Left ventricle myocardium inferior (tissue), 1 donor: ENCODE measurements at regions not wholly inside any gene's neighbourhood (a gene's known extent, or its start where the extent isn't known, plus 50 kb on each side); places are given as distances from the start of the nearest gene placed in this dataset.

ENCODE experiments used
- DNase-seq: peaks from one replicate; pipeline ENCODE4 v3.0.0-alpha.2; 2020
- H3K27ac ChIP-seq: fragments of 200-600 bp; replicated peaks from 2 replicates; pipeline ENCODE4 v1.8.0; 2021
- H3K27me3 ChIP-seq: fragments of 200-600 bp; 2 replicates; pipeline ENCODE4 v1.8.0; 2021; ENCODE audit warnings: low read depth
- H3K36me3 ChIP-seq: fragments of 200-600 bp; 2 replicates; pipeline ENCODE4 v1.8.0; 2021
- H3K4me1 ChIP-seq: fragments of 200-600 bp; 2 replicates; pipeline ENCODE4 v1.8.0; 2021
- H3K4me3 ChIP-seq: fragments of 200-600 bp; 2 replicates; pipeline ENCODE4 v1.8.0; 2021; ENCODE audit warnings: mild to moderate bottlenecking, moderate library complexity
- H3K9me3 ChIP-seq: fragments of 200-600 bp; replicated peaks from 2 replicates; pipeline ENCODE4 v1.8.0; 2021
- CTCF ChIP-seq: fragments of 200-600 bp; IDR thresholded peaks from 2 replicates; pipeline ENCODE4 v1.8.0; 2021; ENCODE audit warnings: antibody characterized with exemption, mild to moderate bottlenecking, borderline replicate concordance
- intact Hi-C: fragments of 100-400 bp; cut with micrococcal nuclease; formaldehyde crosslinking; loops from one replicate; pipeline ENCODE4 v1.11.0; 2022
- donor health status: DM: no; HTN: yes; CAD: no; lungs with severe emphysema.

- Histone ChIP-seq H3K4me1 (no peaks in the 10 kb centered on the region), H3K4me3 (no peak overlapping the region), H3K36me3 (no peaks in the 10 kb centered on the region), H3K27ac (no peak overlapping the region), H3K27me3 (no peaks in the 10 kb centered on the region), H3K9me3 (no peaks in the 10 kb centered on the region)
- no peak for TF ChIP-seq CTCF
- intact Hi-C loops: no loop called here
- no peak for DNase-seq
Observed at GRCh38 chrX:115472131-115472530, 88.8 kb upstream of the PLS3 start.

- no peak overlapping the region for H3K27ac ChIP-seq
- no peaks in the 10 kb centered on the region for H3K9me3 ChIP-seq
- no peaks in the 10 kb centered on the region for H3K36me3 ChIP-seq
- no peak for DNase-seq
- H3K4me3 ChIP-seq: no peak overlapping the region
- no peaks in the 10 kb centered on the region for H3K4me1 ChIP-seq
- intact Hi-C loops: no loop called here
- no peaks in the 10 kb centered on the region for H3K27me3 ChIP-seq
- TF ChIP-seq CTCF: no peak
Observed at GRCh38 chrX:115486510-115486909, 74.5 kb upstream of the PLS3 start.

GRCh38 chrX:115487608-115488007 is 73.4 kb upstream of the PLS3 start:
- no peak overlapping the region for H3K4me3 ChIP-seq
- no peaks in the 10 kb centered on the region for H3K27me3 ChIP-seq
- intact Hi-C loops: no loop called here
- H3K4me1 ChIP-seq: no peaks in the 10 kb centered on the region
- DNase-seq: no peak
- no peak for TF ChIP-seq CTCF
- no peak overlapping the region for H3K27ac ChIP-seq
- H3K9me3 ChIP-seq: no peaks in the 10 kb centered on the region
- H3K36me3 ChIP-seq: no peaks in the 10 kb centered on the region

- TF ChIP-seq CTCF: no peak
- Histone ChIP-seq H3K27me3 (no peaks in the 10 kb centered on the region), H3K27ac (no peak overlapping the region), H3K9me3 (no peaks in the 10 kb centered on the region), H3K36me3 (no peaks in the 10 kb centered on the region), H3K4me3 (no peak overlapping the region), H3K4me1 (no peaks in the 10 kb centered on the region)
- DNase-seq: no peak
- intact Hi-C loops: no loop called here
Observed at GRCh38 chrX:115490814-115491213, 70.2 kb upstream of the PLS3 start.

GRCh38 chrX:115491766-115492165 is 69.2 kb upstream of the PLS3 start:
- Histone ChIP-seq H3K27ac (peak overlapping the region; percentile 50), H3K36me3 (no peaks in the 10 kb centered on the region), H3K9me3 (no peaks in the 10 kb centered on the region), H3K27me3 (no peaks in the 10 kb centered on the region), H3K4me3 (no peak overlapping the region), H3K4me1 (no peaks in the 10 kb centered on the region)
- no peak for DNase-seq
- intact Hi-C loops: no loop called here
- no peak for TF ChIP-seq CTCF

- intact Hi-C loops: no loop called here
- no peak for TF ChIP-seq CTCF
Observed at GRCh38 chrX:115493015-115493414, 68.0 kb upstream of the PLS3 start.

More at GRCh38 chrX:115493015-115493414, 68.0 kb upstream of the PLS3 start:
- no peak overlapping the region for H3K4me3 ChIP-seq
- H3K36me3 ChIP-seq: no peaks in the 10 kb centered on the region
- H3K4me1 ChIP-seq: no peaks in the 10 kb centered on the region
- H3K27me3 ChIP-seq: no peaks in the 10 kb centered on the region
- H3K27ac ChIP-seq: no peak overlapping the region
- no peak for DNase-seq
- H3K9me3 ChIP-seq: no peaks in the 10 kb centered on the region
